ENCODE measurements at regions not wholly inside any gene's neighbourhood (a gene's known extent, or its start where the extent isn't known, plus 50 kb on each side); places are given as distances from the start of the nearest gene placed in this dataset.

GRCh38 chr6:140317950-140318349 is 943.5 kb upstream of the CITED2 start:
- TF ChIP-seq CTCF (IDR thresholded peaks at IDR 0.05; ENCODE audit: poor library complexity) = no peak
- TF ChIP-seq EZH2phosphoT487 (IDR thresholded peaks at IDR 0.05; ENCODE audit: low read depth, severe bottlenecking, unreplicated experiment) = no peak
- TF ChIP-seq EZH2 (IDR thresholded peaks at IDR 0.05; ENCODE audit: borderline replicate concordance) = no peak

Data from hepatocyte (in vitro differentiated cells).